ENCODE measurements at regions not wholly inside any gene's neighbourhood (a gene's known extent, or its start where the extent isn't known, plus 50 kb on each side); places are given as distances from the start of the nearest gene placed in this dataset.
"Not testable (repeated sequence)": the region's sequence is repeated elsewhere in the genome, so short reads cannot be mapped to it uniquely, and the experiment has no call there.

GRCh38 chrX:56494923-56495322, 68.5 kb upstream of the UBQLN2 start:
- not testable (repeated sequence) for H3K4me1 Mint-ChIP-seq, DNase-seq, ATAC-seq, H3K27me3 Mint-ChIP-seq, H3K4me3 Mint-ChIP-seq, H3K27ac Mint-ChIP-seq
- H3K9me3 Mint-ChIP-seq: peaks cover 17% of the 10 kb centered on the region
- peaks cover 11% of the 10 kb centered on the region for H3K36me3 Mint-ChIP-seq (ENCODE audit: low read depth)

- no peak overlapping the region for H3K27ac Mint-ChIP-seq
Measured at GRCh38 chrX:56498756-56499155, 64.7 kb upstream of the UBQLN2 start.

GRCh38 chrX:56499372-56499771, 64.1 kb upstream of the UBQLN2 start:
- H3K27ac Mint-ChIP-seq: no peak overlapping the region
- ATAC-seq: no peak

More at GRCh38 chrX:56498756-56499155, 64.7 kb upstream of the UBQLN2 start:
- ATAC-seq: no peak
- Mint-ChIP-seq H3K27me3 (no peaks in the 10 kb centered on the region), H3K4me1 (no peaks in the 10 kb centered on the region), H3K36me3 (ENCODE audit: low read depth) (peaks cover 5% of the 10 kb centered on the region), H3K4me3 (no peak overlapping the region), H3K9me3 (peaks cover 8% of the 10 kb centered on the region)
- no peak for DNase-seq

GRCh38 chrX:56503941-56504673, 59.3 kb upstream of the UBQLN2 start:
- DNase-seq (no peak), ATAC-seq (no peak)
- peaks cover 5% of the 10 kb centered on the region for H3K36me3 Mint-ChIP-seq (ENCODE audit: low read depth)
- H3K27ac Mint-ChIP-seq: no peak overlapping the region
- no peak overlapping the region for H3K4me3 Mint-ChIP-seq
- H3K27me3 Mint-ChIP-seq: no peaks in the 10 kb centered on the region
- H3K9me3 Mint-ChIP-seq: peaks cover 8% of the 10 kb centered on the region
- no peaks in the 10 kb centered on the region for H3K4me1 Mint-ChIP-seq

More at GRCh38 chrX:56499372-56499771, 64.1 kb upstream of the UBQLN2 start:
- no peaks in the 10 kb centered on the region for H3K27me3 Mint-ChIP-seq
- peaks cover 3% of the 10 kb centered on the region for H3K36me3 Mint-ChIP-seq (ENCODE audit: low read depth)
- no peaks in the 10 kb centered on the region for H3K4me1 Mint-ChIP-seq
- no peak for DNase-seq
- no peak overlapping the region for H3K4me3 Mint-ChIP-seq
- H3K9me3 Mint-ChIP-seq: peaks cover 2% of the 10 kb centered on the region

- DNase-seq (no peak), ATAC-seq (no peak)
- Mint-ChIP-seq H3K27me3 (no peaks in the 10 kb centered on the region), H3K9me3 (peaks cover 18% of the 10 kb centered on the region), H3K27ac (no peak overlapping the region), H3K4me3 (no peak overlapping the region), H3K4me1 (no peaks in the 10 kb centered on the region), H3K36me3 (ENCODE audit: low read depth) (peaks cover 7% of the 10 kb centered on the region)
Measured at GRCh38 chrX:56505866-56506265, 57.6 kb upstream of the UBQLN2 start.

All from activated naive CD8-positive, alpha-beta T cell treated with anti-CD3 and anti-CD28 coated beads, Interleukin-2, amount 50 U/mL, for 24 hours (primary cell).